ENCODE measurements at regions not wholly inside any gene's neighbourhood (a gene's known extent, or its start where the extent isn't known, plus 50 kb on each side); places are given as distances from the start of the nearest gene placed in this dataset.

DNA sequence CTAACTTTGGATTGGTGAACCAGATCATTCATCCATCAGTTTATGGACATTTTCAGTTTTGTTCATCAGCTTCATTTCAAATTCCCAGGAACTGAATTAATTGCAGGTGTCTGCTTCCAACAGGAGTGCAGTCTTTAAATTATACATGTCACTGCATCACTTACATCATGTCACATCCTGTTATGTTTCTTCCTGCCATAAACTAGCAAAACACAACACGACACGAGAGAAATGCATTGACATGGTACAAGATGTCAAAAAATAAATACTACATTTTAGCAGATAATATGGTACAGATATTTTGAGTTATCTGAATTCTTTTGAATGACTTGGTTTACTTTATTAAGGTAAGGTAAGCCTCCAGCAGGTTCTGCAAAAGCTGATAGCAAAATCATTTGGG is 415.5 kb downstream of the NR2F1-AS1 start:
- DNase-seq (ENCODE audit: low read depth in 2 of 3, low spot score in 1 of 3), result no peak

DNA sequence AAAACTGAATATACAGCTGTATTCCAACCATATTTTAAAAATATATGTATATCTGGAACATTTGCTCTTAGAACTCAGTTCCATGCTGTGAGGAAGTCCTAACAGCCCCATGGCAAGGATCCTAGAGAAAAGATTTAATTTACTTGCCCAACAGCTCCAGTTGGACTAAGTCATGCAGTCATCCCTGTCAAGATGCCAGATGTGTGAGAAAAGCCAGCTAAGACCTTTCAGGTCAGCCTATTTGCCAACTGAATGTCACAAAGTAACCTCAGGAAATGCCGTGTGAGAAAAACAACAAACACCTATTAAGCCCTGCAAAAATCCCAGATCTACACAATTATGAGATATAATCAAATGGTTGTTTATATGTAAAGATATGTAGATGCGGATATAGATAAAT is 416.3 kb downstream of the NR2F1-AS1 start:
- no peak for DNase-seq (ENCODE audit: low read depth in 2 of 3, low spot score in 1 of 3)

DNA sequence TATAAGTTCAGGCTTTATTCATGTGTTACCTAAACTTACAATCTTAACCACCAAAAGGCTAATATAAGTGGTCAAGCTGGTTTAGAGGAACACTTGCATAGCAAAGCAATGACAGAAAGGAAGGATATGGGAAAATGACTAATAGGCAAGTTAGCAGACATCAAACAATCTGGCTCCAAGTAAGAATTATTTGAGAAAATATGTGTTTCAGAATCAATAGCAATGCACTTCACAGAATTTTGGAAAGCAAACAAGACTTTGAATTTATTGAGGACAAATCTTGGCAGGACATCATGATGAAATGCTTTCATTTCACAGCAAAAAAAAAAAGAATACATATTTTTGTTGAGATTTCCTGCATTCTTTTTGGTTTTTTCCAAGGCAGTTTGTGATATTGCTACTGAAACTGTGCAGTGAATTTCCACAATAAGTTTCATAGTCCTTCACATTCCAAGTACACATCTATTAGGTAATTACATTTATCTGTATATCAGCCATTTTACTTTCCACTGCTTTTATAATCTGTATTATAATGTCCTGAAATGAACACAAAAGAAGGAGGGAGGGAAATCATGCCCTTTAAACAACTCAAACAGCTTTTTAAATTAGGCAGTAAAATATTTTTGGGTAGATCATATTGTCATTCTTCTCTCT is 417.9 kb downstream of the NR2F1-AS1 start:
- DNase-seq (ENCODE audit: low read depth in 2 of 3, low spot score in 1 of 3), result no peak

DNA sequence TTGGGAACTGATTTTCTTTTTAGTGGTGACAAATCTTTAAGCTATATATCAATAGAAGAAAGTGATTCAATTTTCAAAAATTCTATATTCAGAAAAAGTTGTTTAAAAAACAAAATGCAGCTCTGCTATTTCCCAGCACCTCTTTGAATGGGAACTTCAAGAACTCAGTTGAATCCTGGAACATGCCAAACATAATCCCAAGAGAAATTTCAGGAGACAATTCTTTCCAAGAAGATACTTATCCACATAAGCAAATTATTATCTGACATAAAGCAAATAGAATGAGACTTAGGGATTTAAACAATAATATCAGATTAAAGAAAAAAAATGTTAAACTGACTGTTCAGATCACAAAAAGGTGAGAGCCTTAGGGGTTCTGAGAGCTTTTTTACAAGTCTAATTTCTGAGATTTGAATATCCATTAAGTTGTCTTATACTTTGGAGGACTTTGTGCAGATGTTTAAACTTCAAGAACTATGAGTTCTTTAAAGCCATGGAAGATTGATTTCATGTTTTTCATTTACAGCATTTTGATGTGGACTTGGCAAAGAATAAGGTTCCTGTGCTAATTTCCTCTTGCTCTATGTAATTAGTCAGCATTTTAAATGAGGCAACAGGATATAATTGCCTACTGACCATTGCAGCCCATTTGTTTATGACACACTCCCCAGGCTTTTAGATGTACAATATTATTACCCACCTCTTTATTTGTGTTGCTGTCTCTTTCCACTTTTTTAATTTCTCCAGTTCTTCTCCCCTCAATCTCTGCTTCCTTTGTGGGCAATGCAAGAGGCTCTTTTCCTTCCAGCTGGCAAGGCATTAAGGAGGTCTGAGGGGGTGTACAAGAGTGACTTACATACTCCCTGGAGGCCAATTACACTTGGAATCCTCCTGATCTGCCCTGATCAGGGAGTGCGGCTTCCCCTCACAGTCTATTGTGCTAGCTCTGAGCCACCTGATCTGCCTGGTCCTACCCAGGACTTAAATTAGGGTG is 419.1 kb downstream of the NR2F1-AS1 start:
- no peak for DNase-seq (ENCODE audit: low read depth in 2 of 3, low spot score in 1 of 3)

DNA sequence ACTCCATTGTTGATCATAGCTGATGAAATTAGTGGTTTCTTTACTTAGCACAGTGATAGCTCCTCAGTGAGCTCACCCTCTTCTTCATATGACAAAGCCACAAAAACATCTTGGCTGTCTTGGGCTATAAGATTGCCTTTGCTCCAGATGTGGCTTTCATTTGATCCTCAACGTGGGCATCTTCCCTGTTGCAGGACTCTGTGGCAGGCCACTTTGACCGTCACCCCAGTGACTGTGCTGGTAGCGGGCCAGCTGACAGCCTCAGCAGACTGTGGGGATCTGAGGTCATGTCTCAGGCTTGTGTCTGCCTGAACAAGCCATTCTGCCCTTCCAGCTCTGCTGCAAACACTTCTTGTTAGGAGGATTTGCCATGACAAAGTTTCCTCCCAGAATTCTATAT is 422.2 kb downstream of the NR2F1-AS1 start:
- DNase-seq (ENCODE audit: low read depth in 2 of 3, low spot score in 1 of 3), result no peak

DNA sequence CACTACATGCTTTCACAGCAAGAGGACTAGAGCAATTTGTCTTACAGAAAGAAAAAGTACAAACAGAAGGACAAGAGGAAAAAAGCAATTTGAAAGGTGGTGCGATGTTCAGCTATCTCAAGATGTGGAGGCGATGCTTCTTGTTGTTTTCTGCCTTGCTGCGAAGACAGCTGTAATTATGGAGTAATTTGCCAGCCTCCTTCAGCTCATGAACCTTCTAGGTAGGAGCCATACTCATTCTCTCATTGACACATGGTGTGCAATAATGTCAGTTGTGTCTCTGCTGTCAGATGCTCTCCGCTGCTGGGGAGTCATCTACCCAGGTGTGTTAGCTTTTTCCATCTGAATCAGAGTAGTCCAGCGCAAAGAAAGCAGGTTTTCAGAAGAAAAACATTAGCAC is 424.5 kb downstream of the NR2F1-AS1 start:
- no peak for DNase-seq (ENCODE audit: low read depth in 2 of 3, low spot score in 1 of 3)

DNA sequence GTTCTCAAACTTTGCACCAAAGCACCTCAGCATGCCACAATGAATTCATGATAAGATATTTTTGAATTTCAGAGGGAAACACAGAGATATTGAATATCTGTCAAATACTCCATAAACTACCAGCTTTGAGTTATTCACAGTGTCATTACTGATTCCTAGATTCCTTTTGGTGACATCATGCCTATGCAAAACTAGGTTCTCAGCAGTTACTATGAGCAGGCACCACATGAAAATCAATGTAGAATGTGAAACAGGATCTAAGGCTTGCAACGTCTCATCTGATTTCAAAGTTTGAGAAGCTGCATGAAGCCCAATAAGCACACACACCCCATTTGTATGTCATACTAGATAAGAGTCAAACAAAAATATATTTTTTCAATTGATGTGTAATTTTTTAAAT is 426.5 kb downstream of the NR2F1-AS1 start:
- no peak for DNase-seq (ENCODE audit: low read depth in 2 of 3, low spot score in 1 of 3)

DNA sequence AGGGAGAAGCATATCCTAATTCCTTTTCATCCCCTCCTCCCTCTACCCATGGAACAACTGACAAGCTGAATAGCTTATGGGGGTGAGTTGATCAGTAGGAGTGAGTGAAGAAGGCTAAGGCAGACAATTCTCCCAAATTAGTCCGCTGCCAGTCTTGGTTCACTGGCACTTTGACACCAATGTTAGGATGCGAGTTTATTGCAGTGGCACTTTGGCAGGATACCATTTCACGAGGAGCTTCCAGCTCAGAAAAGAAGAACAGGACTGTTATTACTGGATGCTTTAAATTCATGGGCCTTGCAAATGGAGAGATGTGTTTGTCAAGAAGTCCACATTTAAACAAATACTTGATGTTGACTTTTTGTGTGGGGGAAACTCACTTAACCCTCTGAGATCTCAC is 427.6 kb downstream of the NR2F1-AS1 start:
- DNase-seq (ENCODE audit: low read depth in 2 of 3, low spot score in 1 of 3), result no peak

DNA sequence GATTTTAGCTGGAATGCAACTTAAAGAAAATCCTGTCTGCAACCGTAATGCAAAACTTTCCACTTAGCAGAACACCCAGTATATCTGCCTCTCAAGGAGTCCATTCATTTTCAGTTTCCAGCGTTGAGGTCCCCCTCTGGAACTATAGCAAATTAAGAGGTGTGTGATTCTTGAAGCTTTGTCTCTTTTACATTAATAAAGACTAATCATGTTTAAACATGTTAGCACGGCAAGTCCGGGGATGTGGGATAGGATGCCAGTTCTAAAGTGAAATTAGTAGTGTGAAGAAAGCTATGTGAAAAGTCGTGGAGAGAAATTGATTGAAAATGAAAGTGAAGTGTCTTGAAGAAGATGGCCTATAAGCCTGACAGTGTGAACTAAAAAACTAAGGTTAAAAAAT is 429.1 kb downstream of the NR2F1-AS1 start:
- DNase-seq (ENCODE audit: low read depth in 2 of 3, low spot score in 1 of 3), result no peak

DNA sequence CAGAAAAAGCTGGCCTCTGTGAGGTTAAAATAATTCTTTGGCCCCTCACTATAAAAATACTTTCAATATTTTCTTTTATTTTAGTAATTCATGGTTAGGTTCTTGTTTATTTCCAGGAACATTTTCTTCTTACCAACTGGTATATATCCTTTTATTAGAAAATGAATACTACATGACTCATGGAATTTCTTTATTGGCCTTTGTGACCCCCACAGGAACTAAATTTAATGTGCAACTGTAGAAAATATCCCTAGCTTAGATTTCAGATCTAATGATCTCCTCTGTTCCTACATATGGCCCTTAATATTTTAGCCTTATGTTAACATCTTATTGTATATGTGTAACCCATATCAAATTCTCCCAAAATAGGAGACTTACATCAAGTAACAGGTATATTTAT is 429.9 kb downstream of the NR2F1-AS1 start:
- DNase-seq (ENCODE audit: low read depth in 2 of 3, low spot score in 1 of 3), result no peak

DNA sequence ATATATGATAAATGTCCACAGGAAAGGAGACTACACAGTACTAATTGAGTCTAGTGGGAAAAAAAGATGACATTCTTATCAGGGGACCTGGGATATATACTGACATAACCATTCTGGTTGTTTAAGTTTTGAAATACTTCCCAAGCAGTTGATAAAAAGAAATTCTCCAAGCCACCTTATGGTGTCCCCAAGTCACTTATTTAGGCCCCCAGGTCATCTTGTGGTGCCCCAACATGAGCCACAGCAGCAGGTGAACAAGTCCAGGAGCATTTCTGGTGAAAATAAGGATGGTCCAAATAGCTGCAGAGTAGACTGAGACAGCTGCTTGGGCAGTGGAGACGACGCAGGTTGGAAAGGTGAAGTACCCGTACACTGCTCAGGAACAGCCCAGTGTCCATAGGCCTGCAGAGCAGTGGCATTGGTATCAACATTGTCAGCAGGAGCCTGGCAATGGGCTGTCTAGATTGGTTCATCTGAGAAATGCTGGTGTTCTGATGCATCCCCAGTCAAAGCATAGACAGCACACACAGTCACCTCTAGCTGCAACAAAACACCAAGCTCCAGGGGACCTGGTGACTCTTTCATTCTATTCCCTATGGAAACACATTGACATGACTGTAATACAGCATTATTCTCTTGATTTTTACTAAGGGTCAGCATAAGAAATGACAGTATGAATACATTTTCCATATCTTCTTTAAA is 430.6 kb downstream of the NR2F1-AS1 start:
- no peak for DNase-seq (ENCODE audit: low read depth in 2 of 3, low spot score in 1 of 3)

DNA sequence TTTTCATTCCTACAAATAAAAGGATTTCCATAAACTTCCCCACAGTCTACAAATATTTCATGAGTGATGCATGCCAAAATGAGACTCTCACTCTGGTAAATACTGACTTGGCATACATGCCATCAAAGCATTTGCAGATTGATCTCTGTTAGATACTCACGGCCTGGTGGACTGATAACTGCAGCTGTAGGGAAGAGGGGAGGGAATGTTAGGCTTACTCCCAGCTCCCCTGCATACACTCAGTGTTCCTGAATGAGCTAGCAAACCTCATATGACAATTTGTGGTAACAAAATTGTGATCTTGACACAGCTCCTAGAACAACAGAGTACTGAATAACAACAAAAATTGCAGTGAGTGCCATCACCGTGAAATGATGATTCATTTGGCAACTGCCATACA is 435.3 kb downstream of the NR2F1-AS1 start:
- DNase-seq (ENCODE audit: low read depth in 2 of 3, low spot score in 1 of 3), result no peak

DNA sequence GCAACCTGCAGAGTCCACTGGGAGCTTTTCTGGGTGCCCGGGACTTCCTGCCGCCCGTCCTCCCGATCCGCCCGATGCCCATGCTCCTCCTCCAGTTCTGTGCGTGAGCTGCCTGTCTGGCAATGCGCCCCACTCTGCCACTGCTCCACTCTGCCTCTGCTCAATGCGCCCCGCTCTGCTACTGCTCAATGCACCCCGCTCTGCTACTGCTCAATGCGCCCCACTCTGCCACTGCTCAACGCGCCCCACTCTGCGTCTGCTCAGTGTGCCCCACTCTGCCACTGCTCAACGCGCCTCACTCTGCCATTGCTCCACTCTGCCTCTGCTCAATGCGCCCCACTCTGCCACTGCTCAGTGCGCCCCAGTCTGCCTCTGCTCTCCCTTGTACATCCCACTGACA is 436.0 kb downstream of the NR2F1-AS1 start:
- DNase-seq (ENCODE audit: low read depth in 2 of 3, low spot score in 1 of 3), result no peak

DNA sequence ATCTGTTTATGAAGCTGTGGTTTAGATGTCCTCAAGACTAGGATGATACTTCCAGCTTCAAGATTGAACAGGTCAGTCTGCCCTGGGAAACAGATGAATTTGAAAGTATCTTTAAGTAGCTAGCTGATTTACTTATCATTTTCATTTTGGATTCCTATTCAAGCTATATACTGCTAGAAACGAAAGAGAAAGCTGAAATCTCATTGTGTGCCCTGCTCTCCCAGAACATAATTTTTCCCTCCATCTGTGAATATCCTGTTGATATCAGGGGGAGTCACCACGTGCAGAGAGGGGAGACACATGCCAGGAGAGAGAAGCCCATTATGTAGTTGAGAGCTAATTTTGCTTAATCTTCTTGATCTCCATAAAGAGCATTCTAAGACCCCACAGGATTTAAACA is 439.1 kb downstream of the NR2F1-AS1 start:
- DNase-seq (ENCODE audit: low read depth in 2 of 3, low spot score in 1 of 3), result no peak

DNA sequence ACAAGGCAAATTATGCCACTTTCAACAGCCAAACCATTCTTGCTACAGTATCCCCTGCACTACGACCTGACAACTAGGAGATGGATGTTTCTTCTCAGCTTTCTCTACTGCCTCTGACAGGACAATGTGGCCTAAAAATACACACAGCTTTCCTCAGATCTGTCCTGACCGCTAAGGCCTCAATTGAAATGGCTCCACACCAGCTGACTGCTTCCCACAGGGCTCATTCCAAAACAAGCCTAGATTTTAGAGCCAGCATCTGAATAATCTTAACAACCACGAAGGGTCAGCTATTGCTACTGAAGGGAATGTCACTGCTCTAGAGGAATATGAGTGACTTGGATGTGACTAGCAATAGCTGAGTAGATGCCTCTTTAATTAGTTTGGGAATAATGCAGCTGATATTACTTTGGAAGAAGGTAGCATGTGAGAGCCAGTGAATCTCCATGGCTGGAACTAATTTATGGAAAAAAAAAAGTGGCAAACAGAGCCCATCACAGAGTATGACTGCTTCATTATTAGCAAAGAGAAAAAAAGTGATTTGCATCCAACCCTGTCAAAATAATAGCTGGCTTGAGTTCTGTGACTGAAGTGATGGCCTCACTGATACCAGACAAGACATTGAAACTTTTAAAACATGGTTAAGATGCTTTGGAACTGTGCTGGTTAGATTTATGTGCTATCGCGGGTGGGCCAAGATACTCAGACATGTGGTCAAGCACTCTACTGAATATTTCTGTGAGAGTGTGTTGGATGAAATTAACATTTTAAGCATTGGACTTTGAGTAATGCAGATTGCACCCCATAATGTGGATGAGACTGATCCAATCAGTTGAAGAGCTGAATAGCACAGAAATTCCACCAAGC is 450.2 kb downstream of the NR2F1-AS1 start:
- no peak for DNase-seq (ENCODE audit: low read depth in 2 of 3, low spot score in 1 of 3)

DNA sequence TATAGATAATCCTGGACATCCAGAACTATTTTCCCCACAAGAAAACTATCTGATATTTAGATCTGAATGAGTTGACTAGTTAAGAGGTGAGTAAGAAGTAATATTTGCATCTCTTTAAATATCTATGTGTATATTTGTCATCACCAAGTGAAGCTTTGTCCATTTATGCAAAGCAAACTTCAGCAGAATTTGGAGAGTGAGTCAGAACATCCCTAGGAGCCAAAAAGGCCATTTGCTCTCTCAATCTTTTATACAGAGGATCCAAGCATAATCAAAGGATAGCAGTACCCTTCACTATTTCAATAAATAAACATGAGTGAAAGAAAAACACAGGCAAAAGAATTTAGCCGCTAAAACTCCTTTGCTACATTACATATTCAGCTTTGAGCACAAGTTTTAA is 454.4 kb downstream of the NR2F1-AS1 start:
- DNase-seq (ENCODE audit: low read depth in 2 of 3, low spot score in 1 of 3), result no peak

DNA sequence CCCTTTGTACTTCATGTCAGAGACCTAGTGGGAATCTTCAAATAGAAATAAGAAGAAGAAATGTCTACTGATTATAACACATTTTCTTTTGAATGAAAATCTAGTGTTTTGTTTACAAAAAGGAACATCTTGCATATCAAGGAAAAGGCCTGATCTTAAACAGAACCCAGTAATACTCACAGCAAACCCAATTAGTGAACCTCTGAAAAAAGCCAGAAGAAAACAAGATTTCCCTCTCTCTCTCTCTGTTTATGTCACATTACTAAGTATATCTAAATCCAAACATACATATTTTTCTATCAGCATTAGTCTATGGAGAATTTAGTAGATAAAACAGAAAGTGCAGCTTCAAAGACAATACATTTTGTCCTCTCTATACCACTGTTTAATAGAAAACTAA is 457.9 kb downstream of the NR2F1-AS1 start:
- no peak for DNase-seq (ENCODE audit: low read depth in 2 of 3, low spot score in 1 of 3)

DNA sequence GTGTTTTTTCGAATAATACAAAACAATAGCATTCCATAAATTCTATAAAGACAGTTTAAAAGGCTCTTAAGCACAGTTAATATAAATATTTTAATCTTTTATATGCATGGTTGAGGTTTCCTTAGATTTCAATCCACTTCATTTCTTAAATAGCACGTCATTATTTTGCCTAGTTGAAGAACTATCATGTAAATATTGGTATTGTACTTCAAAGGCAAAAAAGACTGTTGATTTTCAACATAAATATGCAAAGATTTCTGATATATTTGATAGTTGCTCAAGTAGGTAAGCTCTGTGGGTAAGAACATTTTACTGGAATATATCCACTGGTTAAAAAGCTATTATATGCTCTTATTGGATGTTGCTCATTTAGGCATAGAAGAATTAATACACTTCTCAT is 458.6 kb downstream of the NR2F1-AS1 start:
- no peak for DNase-seq (ENCODE audit: low read depth in 2 of 3, low spot score in 1 of 3)

DNA sequence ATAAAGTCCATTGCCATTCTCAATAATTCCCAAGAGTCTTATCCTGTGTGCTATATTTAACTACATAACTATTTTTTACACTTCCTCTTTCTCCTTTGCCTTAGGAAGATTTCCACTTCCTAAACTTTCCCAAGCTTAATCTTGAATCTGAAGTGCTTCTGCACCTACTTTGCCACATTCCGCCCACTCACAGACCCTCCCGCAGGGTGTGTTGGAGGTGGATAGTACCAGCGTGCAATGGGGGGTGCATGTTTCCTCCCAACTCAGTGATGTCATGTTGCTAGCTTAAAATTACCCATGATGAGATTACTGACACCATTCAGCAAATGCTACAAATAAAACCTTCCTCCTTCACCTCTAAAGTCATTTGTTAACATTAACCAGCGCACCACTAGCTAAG is 460.2 kb downstream of the NR2F1-AS1 start:
- no peak for DNase-seq (ENCODE audit: low read depth in 2 of 3, low spot score in 1 of 3)

DNA sequence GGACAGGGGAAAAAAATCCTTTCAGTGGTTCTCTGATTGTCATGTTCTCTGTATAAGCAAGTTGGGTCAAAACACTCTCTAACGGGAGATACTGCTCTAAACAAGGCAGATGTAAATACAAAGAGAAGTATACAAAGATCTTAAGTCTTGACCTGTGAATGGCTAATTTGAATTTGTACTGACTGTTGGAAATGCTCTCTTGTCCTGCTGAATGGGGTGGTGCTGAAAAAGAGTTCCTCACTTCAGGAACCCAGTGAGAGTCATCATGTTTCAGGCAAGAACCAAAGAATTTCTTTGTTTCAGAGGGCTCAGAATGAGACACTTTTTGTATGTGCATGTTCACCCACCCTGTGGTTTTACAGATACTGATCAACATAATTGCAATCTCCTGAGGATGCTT is 461.0 kb downstream of the NR2F1-AS1 start:
- DNase-seq (ENCODE audit: low read depth in 2 of 3, low spot score in 1 of 3), result no peak

Data from stimulated activated CD4-positive, alpha-beta T cell treated with anti-CD3 and anti-CD28 coated beads, Interleukin-12 subunit alpha, Interleukin-12 subunit beta, amount 100 ng/mL, for 48 hours (primary cell).